Osteoblast (primary cell): ENCODE measurements at regions not wholly inside any gene's neighbourhood (a gene's known extent, or its start where the extent isn't known, plus 50 kb on each side); places are given as distances from the start of the nearest gene placed in this dataset.

Source experiments
- DNase-seq: peaks from one replicate; pipeline ENCODE4 v3.0.0; 2011; ENCODE audit warnings: low spot score, mixed read lengths; ENCODE audit not compliant: insufficient read length; ENCODE audit errors: missing footprints
- H2AFZ ChIP-seq: 2 replicates; pipeline ENCODE4 v1.6.0; 2011; ENCODE audit warnings: mild to moderate bottlenecking, low read length
- H3K27ac ChIP-seq: 2 replicates; pipeline ENCODE4 v1.5.1; 2011; ENCODE audit warnings: mild to moderate bottlenecking, low read depth, low read length, moderate library complexity
- H3K27me3 ChIP-seq: 2 replicates; pipeline ENCODE4 v1.6.0; 2012; ENCODE audit warnings: mild to moderate bottlenecking, control low read depth, inconsistent platforms, low read length, moderate library complexity; ENCODE audit not compliant: insufficient read depth
- H3K36me3 ChIP-seq: 2 replicates; pipeline ENCODE4 v1.5.1; 2011; ENCODE audit warnings: mild to moderate bottlenecking, low read length, control low read depth, moderate library complexity; ENCODE audit not compliant: insufficient read depth
- H3K4me1 ChIP-seq: 2 replicates; pipeline ENCODE4 v1.5.1; 2011; ENCODE audit warnings: mild to moderate bottlenecking, low read length, control low read depth, moderate library complexity; ENCODE audit not compliant: insufficient read depth
- H3K4me2 ChIP-seq: 2 replicates; pipeline ENCODE4 v1.6.0; 2011; ENCODE audit warnings: mild to moderate bottlenecking, low read length; ENCODE audit not compliant: insufficient read depth
- H3K4me3 ChIP-seq: fragments of 200-600 bp; sonication (generic); 3 replicates; pipeline ENCODE4 v1.5.1; 2012; ENCODE audit warnings: mild to moderate bottlenecking, low read length, inconsistent platforms; ENCODE audit not compliant: insufficient read depth
- H3K79me2 ChIP-seq: 2 replicates; pipeline ENCODE4 v1.6.0; 2012; ENCODE audit warnings: mild to moderate bottlenecking, low read length, control low read depth, inconsistent platforms; ENCODE audit not compliant: insufficient read depth
- H3K9me3 ChIP-seq: 2 replicates; pipeline ENCODE4 v1.5.1; 2011; ENCODE audit warnings: low read depth, low read length, control low read depth
- H4K20me1 ChIP-seq: 2 replicates; pipeline ENCODE4 v1.6.0; 2012; ENCODE audit warnings: mild to moderate bottlenecking, low read length, control low read depth; ENCODE audit not compliant: insufficient read depth
- TF ChIP-seq, protein P1 (sequence below): IDR thresholded peaks from 2 replicates; pipeline ENCODE4 v1.5.1; 2011; ENCODE audit warnings: mild to moderate bottlenecking, low read depth, low read length, moderate library complexity; ENCODE audit errors: extremely low read depth

DNA sequence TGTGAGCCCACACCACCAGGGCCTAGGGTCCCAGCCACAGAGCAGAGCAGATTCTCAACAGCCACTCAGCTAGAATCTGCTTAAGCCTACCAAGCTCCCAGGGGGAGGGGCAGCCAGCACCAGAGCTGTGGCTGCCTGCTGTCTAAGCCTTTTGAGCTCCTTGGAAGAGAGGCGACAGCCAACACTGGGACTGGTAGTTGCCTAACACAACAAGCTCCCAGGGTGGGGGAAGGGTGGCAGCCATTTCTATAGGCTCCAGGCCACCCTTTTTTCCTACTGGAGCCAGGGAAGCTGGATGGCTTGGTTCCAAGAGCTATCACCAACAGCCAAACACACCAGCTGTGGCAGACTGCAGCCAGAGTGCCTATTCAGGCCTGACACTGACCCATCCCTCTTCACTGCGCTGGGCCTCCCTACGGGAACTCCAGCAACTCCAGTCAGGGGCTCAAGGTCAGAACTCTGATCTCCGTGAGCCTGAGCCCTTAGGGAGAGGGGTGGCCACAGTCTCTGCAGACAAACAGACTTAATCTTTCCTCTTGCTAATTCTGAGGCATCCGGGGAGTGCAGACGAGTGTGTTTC, 1824.3 kb upstream of the CELF4 start:
- no peak for DNase-seq

DNA sequence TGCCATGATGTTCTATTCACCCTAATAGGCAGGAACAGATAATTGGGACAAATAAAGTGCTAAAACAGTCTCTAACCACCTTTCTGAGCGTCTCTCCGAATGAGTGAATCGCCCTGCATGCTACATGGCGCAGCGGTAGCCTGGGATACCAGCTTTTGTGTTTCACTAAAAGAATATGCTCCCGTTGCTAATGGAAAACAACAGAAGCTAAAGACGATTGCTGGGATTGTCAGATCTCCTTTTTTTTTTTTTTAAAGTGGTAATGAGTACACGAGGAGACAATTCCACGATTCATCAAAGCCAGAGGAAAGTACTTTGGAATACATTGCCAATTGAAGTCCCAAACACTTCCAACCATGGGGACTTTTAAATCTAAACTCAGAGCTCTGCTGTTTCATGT, 1815.3 kb upstream of the CELF4 start:
- Histone ChIP-seq H3K27ac (no peak overlapping the region), H3K4me2 (no peak overlapping the region), H4K20me1 (no peaks in the 10 kb centered on the region), H3K4me1 (no peaks in the 10 kb centered on the region), H2AFZ (no peak overlapping the region), H3K4me3 (no peak overlapping the region), H3K79me2 (no peaks in the 10 kb centered on the region), H3K36me3 (no peaks in the 10 kb centered on the region), H3K9me3 (no peaks in the 10 kb centered on the region), H3K27me3 (no peaks in the 10 kb centered on the region)
- DNase-seq = no peak
- TF ChIP-seq, protein P1, sequence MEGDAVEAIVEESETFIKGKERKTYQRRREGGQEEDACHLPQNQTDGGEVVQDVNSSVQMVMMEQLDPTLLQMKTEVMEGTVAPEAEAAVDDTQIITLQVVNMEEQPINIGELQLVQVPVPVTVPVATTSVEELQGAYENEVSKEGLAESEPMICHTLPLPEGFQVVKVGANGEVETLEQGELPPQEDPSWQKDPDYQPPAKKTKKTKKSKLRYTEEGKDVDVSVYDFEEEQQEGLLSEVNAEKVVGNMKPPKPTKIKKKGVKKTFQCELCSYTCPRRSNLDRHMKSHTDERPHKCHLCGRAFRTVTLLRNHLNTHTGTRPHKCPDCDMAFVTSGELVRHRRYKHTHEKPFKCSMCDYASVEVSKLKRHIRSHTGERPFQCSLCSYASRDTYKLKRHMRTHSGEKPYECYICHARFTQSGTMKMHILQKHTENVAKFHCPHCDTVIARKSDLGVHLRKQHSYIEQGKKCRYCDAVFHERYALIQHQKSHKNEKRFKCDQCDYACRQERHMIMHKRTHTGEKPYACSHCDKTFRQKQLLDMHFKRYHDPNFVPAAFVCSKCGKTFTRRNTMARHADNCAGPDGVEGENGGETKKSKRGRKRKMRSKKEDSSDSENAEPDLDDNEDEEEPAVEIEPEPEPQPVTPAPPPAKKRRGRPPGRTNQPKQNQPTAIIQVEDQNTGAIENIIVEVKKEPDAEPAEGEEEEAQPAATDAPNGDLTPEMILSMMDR = no peak

More for the DNA sequence above, 1824.3 kb upstream of the CELF4 start:
- Histone ChIP-seq H3K79me2 (no peaks in the 10 kb centered on the region), H3K27ac (no peak overlapping the region), H3K36me3 (no peaks in the 10 kb centered on the region), H4K20me1 (no peaks in the 10 kb centered on the region), H3K27me3 (no peaks in the 10 kb centered on the region), H2AFZ (no peak overlapping the region), H3K4me3 (no peak overlapping the region), H3K9me3 (no peaks in the 10 kb centered on the region), H3K4me1 (no peaks in the 10 kb centered on the region), H3K4me2 (no peak overlapping the region)
- TF ChIP-seq, protein P1 = no peak

DNA sequence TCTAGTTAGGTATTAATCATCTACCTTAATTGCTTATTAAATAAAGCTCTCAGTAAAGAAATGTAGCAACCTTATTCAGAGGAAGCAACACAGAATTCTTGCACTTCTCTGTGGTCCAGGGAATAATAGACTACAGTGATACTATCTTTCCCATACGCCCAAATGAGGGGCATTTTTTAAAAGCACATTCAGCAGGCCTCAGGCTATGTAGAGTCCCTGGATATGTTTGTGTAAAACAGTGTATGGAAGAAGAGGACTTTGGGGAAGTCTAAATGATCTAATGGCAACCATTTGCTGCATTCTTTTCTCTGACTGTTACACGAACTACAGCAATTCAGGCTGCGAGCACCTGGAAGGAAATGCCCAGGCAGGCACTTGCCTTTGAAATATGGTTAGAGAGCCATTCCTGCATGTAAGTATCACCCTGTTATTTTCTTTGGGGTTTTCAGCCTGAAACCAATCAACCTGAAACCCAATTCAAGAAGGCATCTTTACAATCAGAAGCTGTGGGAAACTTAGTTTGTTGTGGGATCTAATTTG, 1814.7 kb upstream of the CELF4 start:
- H3K36me3 ChIP-seq = no peaks in the 10 kb centered on the region
- H3K27ac ChIP-seq = no peak overlapping the region
- no peak for DNase-seq
- no peak overlapping the region for H3K4me2 ChIP-seq
- no peak overlapping the region for H3K4me3 ChIP-seq
- no peaks in the 10 kb centered on the region for H3K79me2 ChIP-seq
- H2AFZ ChIP-seq = no peak overlapping the region
- no peaks in the 10 kb centered on the region for H3K27me3 ChIP-seq
- no peaks in the 10 kb centered on the region for H3K9me3 ChIP-seq
- H3K4me1 ChIP-seq = no peaks in the 10 kb centered on the region
- no peaks in the 10 kb centered on the region for H4K20me1 ChIP-seq
- TF ChIP-seq, protein P1 = no peak

DNA sequence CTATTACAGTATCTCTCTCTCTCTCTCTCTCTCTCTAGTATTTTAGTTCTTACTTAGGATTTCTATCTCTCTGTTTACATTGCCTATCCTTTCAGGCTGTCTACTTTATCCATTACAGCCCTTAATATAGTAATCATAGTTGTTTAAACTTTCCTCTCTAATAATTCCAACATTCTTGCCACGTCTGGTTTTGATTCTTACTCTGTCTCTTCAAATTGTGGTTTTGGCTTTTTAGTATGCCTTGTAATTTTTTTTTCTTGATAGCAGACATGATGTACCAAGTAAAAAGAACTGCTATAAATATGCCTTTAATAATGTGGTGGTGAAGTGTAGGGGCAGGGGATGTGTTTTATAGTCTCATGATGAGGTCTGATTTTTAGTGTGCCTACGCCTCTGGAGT, 1809.5 kb upstream of the CELF4 start:
- H3K36me3 ChIP-seq = no peaks in the 10 kb centered on the region
- H3K27me3 ChIP-seq = no peaks in the 10 kb centered on the region
- DNase-seq = no peak
- TF ChIP-seq, protein P1 = no peak
- H4K20me1 ChIP-seq = no peaks in the 10 kb centered on the region
- H3K27ac ChIP-seq = no peak overlapping the region
- no peak overlapping the region for H3K4me3 ChIP-seq
- no peak overlapping the region for H3K4me2 ChIP-seq
- no peaks in the 10 kb centered on the region for H3K4me1 ChIP-seq
- H3K9me3 ChIP-seq = no peaks in the 10 kb centered on the region
- H2AFZ ChIP-seq = no peak overlapping the region
- H3K79me2 ChIP-seq = no peaks in the 10 kb centered on the region
